Natural killer cell treated with Interleukin-12 subunit alpha and Interleukin-12 subunit beta and Interleukin-15 and Interleukin-18, amount 100 ng/mL, for 72 hours (primary cell): ENCODE measurements at regions not wholly inside any gene's neighbourhood (a gene's known extent, or its start where the extent isn't known, plus 50 kb on each side); places are given as distances from the start of the nearest gene placed in this dataset.

ENCODE experiments used
- ATAC-seq, 2 donors: fragments of 150-1000 bp; cut with Tn5 transposase in 1 of 2; sonication (Bioruptor Pico), chemical (Tn5 transposase) in 1 of 2; 2 replicates each; pipeline ENCODE4 v1.10.0; 2021
- DNase-seq: peaks from one replicate; pipeline ENCODE4 v3.0.0; 2022; ENCODE audit warnings: low spot score
- H3K27ac Mint-ChIP-seq, 2 donors: 1 replicate in 1 of 2; 2 replicates in 1 of 2; pipeline ENCODE4 v1.8.0; 2022; ENCODE audit warnings: mixed read lengths in 2 of 2, mild to moderate bottlenecking in 1 of 2, moderate library complexity in 1 of 2
- H3K27me3 Mint-ChIP-seq, 2 donors: 1 replicate in 1 of 2; 2 replicates in 1 of 2; pipeline ENCODE4 v1.8.0; 2022; ENCODE audit warnings: mixed read lengths in 2 of 2
- H3K36me3 Mint-ChIP-seq: one replicate; pipeline ENCODE4 v1.8.0; 2022; ENCODE audit warnings: mixed read lengths
- H3K4me1 Mint-ChIP-seq, 2 donors: 1 replicate in 1 of 2; 2 replicates in 1 of 2; pipeline ENCODE4 v1.8.0; 2022; ENCODE audit warnings: low read depth in 2 of 2, mixed read lengths in 2 of 2, mild to moderate bottlenecking in 1 of 2
- H3K4me3 Mint-ChIP-seq: one replicate; pipeline ENCODE4 v1.8.0; 2022; ENCODE audit warnings: mixed read lengths
- H3K9me3 Mint-ChIP-seq: 2 replicates; pipeline ENCODE4 v1.8.0; 2022; ENCODE audit warnings: mixed read lengths

DNA sequence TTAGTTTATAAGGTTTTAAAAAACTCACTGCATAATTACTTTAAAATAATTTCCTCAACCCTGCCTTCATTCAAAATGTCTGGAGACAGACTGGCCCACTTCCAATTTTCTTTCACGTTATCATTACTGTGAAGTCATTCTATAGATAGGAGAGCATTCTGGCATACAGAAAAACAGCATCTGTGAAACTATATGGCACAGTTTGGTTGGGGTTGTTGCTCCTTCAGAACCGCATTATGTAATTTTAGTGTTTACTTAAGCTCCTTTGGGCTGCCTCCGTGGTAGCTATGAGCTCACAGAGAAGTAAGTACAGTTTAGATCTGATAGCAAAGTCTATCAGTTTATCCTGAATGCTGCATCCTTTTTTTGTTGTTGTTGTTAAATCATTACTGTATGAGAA lies 104.3 kb downstream of the KCNRG start:
- no peaks in the 10 kb centered on the region for H3K27me3 Mint-ChIP-seq
- no peak overlapping the region for H3K4me3 Mint-ChIP-seq
- H3K9me3 Mint-ChIP-seq = no peaks in the 10 kb centered on the region
- H3K27ac Mint-ChIP-seq = no peak overlapping the region
- peaks cover 4% of the 10 kb centered on the region for H3K36me3 Mint-ChIP-seq
- no peak for DNase-seq
- peaks cover 33 to 41% of the 10 kb centered on the region in 2 donors for H3K4me1 Mint-ChIP-seq
- ATAC-seq = no peak

GRCh38 chr13:50122455-50122854 lies 107.2 kb downstream of the KCNRG start:
- DNase-seq (no peak), ATAC-seq (no peak)
- Mint-ChIP-seq H3K27ac (peak overlapping the region; percentile 82 to 88), H3K4me3 (peak overlapping the region; percentile 85), H3K27me3 (no peaks in the 10 kb centered on the region), H3K9me3 (no peaks in the 10 kb centered on the region), H3K36me3 (peaks cover 4% of the 10 kb centered on the region), H3K4me1 (peaks cover 46 to 49% of the 10 kb centered on the region in 2 donors)

- ATAC-seq (no peak), DNase-seq (no peak)
- H3K27me3 Mint-ChIP-seq = no peaks in the 10 kb centered on the region
- H3K27ac Mint-ChIP-seq = peak overlapping the region; percentile 82 to 88
- peaks cover 46 to 51% of the 10 kb centered on the region in 2 donors for H3K4me1 Mint-ChIP-seq
- H3K36me3 Mint-ChIP-seq = peaks cover 4% of the 10 kb centered on the region
- peak overlapping the region; percentile 85 for H3K4me3 Mint-ChIP-seq
- H3K9me3 Mint-ChIP-seq = no peaks in the 10 kb centered on the region
These were observed 107.8 kb downstream of the KCNRG start for GRCh38 chr13:50123002-50123401.

DNA sequence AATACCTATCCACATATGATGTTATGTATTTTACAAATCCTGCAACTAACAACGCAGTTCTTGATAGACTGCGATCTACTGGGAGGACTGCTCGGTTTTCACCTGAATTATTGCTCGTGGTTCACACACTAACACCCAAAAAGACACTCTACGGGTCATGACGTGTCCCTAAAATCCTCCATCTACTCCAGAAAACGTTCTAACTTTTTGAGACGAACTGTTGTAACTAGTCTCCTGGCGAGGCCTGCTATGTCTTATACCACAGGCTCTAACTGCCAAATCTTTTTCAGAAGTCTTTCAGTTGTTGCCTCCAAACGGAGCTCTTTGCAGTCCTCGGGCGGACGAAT lies 108.2 kb downstream of the KCNRG start:
- Mint-ChIP-seq H3K36me3 (peaks cover 4% of the 10 kb centered on the region), H3K27ac (peak overlapping the region; percentile 82 to 88), H3K4me3 (peak overlapping the region; percentile 85), H3K27me3 (no peaks in the 10 kb centered on the region), H3K4me1 (peaks cover 46 to 55% of the 10 kb centered on the region in 2 donors), H3K9me3 (no peaks in the 10 kb centered on the region)
- no peak for DNase-seq
- ATAC-seq = no peak

GRCh38 chr13:50123862-50124535 lies 108.8 kb downstream of the KCNRG start:
- DNase-seq (peak; percentile 98), ATAC-seq (peak; percentile 87 to 91)
- Mint-ChIP-seq H3K9me3 (no peaks in the 10 kb centered on the region), H3K27me3 (peaks cover 1 to 3% of the 10 kb centered on the region in 2 donors), H3K36me3 (peaks cover 4% of the 10 kb centered on the region), H3K4me3 (peak overlapping the region; percentile 85), H3K4me1 (peaks cover 47 to 60% of the 10 kb centered on the region in 2 donors), H3K27ac (peak overlapping the region; percentile 82 to 88)

GRCh38 chr13:50124536-50125303 lies 109.5 kb downstream of the KCNRG start:
- peaks cover 4% of the 10 kb centered on the region for H3K36me3 Mint-ChIP-seq
- H3K4me1 Mint-ChIP-seq = peaks cover 50 to 62% of the 10 kb centered on the region in 2 donors
- peak overlapping the region; percentile 85 for H3K4me3 Mint-ChIP-seq
- ATAC-seq (peak; percentile 2 to 13), DNase-seq (no peak)
- H3K27me3 Mint-ChIP-seq = peaks cover 8 to 9% of the 10 kb centered on the region in 2 donors
- H3K27ac Mint-ChIP-seq = peak overlapping the region; percentile 82 to 88
- no peaks in the 10 kb centered on the region for H3K9me3 Mint-ChIP-seq

DNA sequence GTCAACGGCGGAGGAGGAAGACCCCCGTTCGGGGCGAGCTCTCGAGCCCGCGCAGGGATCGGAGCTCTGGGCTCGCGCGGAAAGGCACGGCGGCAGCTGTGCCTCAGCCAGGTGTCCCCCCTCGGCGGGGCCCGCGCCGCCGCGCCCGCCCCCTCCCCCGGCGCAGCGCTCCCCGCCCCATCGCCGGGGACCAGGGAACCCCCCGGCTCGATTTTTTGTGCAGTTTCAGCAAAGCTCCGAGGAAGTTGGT lies 110.0 kb downstream of the KCNRG start:
- ATAC-seq (peak; percentile 5 to 20), DNase-seq (no peak)
- Mint-ChIP-seq H3K36me3 (peaks cover 4% of the 10 kb centered on the region), H3K4me3 (peak overlapping the region; percentile 85), H3K27me3 (peaks cover 8 to 9% of the 10 kb centered on the region in 2 donors), H3K27ac (peak overlapping the region; percentile 82 to 88), H3K4me1 (peaks cover 53 to 61% of the 10 kb centered on the region in 2 donors), H3K9me3 (no peaks in the 10 kb centered on the region)

GRCh38 chr13:50125554-50126262 lies 110.5 kb downstream of the KCNRG start:
- DNase-seq (peak; percentile 88), ATAC-seq (peak; percentile 50 to 65)
- peaks cover 4% of the 10 kb centered on the region for H3K36me3 Mint-ChIP-seq
- no peaks in the 10 kb centered on the region for H3K9me3 Mint-ChIP-seq
- peaks cover 52 to 59% of the 10 kb centered on the region in 2 donors for H3K4me1 Mint-ChIP-seq
- H3K4me3 Mint-ChIP-seq = peak overlapping the region; percentile 85
- H3K27ac Mint-ChIP-seq = peak overlapping the region; percentile 82 to 88
- H3K27me3 Mint-ChIP-seq = peaks cover 8 to 9% of the 10 kb centered on the region in 2 donors

DNA sequence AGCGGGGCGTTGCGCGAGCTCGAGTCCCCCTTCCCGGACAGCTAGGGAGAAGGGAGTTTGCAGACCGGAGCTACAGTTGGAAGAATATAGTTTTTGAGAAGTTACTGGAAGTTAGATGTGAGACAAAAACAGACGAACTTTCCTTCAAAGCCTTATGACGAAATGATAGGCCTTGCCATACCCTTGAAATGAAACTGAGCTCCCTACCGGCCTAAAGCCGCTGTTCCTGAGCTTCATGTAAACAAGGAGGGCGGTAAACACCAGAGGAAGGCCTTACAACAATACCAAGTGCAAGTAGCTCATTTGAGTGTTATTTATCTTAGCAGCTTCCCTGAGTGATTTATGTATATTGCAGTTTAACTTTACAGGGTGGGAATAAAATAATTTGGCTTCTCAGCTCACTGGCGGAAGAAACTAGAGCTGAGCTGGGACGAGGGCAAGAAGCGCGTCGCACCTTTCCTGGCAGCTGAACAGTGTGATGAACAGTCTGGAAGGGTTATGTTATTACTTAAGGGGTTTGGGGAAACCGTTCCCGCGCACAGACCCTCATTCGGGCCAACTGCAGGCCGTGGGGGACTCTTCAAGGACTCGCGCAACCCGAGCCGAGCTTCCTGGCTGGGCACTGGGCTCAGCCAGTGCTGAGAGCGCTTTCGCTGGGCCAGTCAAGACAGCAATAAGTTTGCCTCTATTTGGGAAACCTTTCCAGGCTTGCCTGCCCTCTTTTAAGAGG lies 111.2 kb downstream of the KCNRG start:
- Mint-ChIP-seq H3K27me3 (peaks cover 8 to 9% of the 10 kb centered on the region in 2 donors), H3K4me3 (peak overlapping the region; percentile 85), H3K9me3 (no peaks in the 10 kb centered on the region), H3K36me3 (peaks cover 4% of the 10 kb centered on the region), H3K27ac (peak overlapping the region; percentile 82 to 88), H3K4me1 (peaks cover 57 to 63% of the 10 kb centered on the region in 2 donors)
- ATAC-seq (no peak), DNase-seq (no peak)

DNA sequence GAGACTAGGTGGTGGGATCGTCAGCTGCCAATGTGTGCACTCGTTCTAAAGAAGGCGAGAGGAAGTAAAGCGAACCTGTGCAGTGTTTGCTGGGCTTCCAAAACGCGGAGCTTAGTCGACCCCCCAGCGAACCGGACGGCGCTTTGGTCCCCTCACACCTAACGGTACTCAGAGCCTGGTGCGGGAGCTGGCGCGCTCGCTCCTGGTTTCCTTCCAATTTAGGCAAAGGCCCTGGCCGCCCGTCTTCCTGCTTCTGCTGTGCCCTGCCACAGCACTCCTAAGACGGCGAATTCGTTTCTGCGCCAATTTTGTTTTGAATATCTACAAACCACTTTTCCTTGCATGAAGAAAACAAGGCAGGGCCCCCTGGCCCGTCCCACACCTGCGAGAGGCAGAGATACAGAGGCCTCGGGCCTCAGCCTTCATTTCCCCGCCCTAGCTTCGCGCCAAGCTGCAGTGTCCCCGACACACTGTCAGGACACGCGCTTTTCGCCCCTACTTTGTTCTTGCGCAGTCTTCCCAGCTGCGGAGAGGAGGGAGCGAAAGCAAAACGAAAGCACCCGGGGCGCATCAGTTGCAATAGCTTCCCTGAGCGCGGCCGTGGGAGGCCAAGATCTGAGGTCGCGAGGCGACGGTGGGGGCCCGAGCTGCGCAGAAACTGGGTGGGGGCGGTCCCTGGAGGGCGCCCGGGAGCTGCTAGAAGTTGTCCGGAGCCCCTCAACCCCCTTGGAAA lies 111.9 kb downstream of the KCNRG start:
- Mint-ChIP-seq H3K9me3 (no peaks in the 10 kb centered on the region), H3K27me3 (peaks cover 10 to 13% of the 10 kb centered on the region in 2 donors), H3K4me3 (peak overlapping the region; percentile 85), H3K27ac (peak overlapping the region; percentile 82 to 88), H3K4me1 (peaks cover 54 to 63% of the 10 kb centered on the region in 2 donors), H3K36me3 (peaks cover 4% of the 10 kb centered on the region)
- ATAC-seq = no peak
- peak; percentile 84 for DNase-seq

- Mint-ChIP-seq H3K4me1 (peaks cover 52 to 62% of the 10 kb centered on the region in 2 donors), H3K4me3 (peak overlapping the region; percentile 87), H3K36me3 (peaks cover 4% of the 10 kb centered on the region), H3K27me3 (peaks cover 13 to 20% of the 10 kb centered on the region in 2 donors), H3K9me3 (no peaks in the 10 kb centered on the region), H3K27ac (peak overlapping the region; percentile 85 to 88)
- DNase-seq (no peak), ATAC-seq (no peak)
These were observed 112.6 kb downstream of the KCNRG start for GRCh38 chr13:50127726-50128291.

DNA sequence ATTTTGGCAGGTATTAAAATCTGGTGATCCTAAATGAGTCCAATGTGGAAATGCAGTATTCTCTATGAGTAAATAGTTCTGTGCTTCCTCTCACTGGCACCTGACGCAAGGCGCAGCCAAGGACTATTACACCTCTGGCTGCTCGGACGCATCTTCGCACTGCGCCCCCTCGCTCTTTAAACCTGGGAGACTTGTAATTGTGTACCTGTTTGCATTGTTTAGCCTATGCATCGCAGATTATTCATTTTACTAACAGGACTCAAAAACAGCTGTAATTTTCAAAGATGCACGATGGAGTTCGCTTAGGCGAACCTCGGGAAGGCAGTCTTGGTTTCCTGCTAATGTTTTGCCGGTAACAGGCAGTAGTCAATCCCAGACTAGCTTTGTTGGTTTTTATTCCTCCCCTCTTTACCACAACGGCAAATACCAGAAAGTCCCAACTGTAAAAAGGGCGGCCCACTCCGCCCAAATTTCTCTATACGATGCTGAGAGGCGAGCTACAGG lies 113.2 kb downstream of the KCNRG start:
- peaks cover 13 to 21% of the 10 kb centered on the region in 2 donors for H3K27me3 Mint-ChIP-seq
- H3K36me3 Mint-ChIP-seq = peaks cover 3% of the 10 kb centered on the region
- no peak for ATAC-seq
- H3K4me3 Mint-ChIP-seq = peak overlapping the region; percentile 87
- peaks cover 46 to 56% of the 10 kb centered on the region in 2 donors for H3K4me1 Mint-ChIP-seq
- H3K27ac Mint-ChIP-seq = peak overlapping the region; percentile 85 to 88
- no peak for DNase-seq
- H3K9me3 Mint-ChIP-seq = no peaks in the 10 kb centered on the region
